C4-2B (cell line): ENCODE measurements at regions not wholly inside any gene's neighbourhood (a gene's known extent, or its start where the extent isn't known, plus 50 kb on each side); places are given as distances from the start of the nearest gene placed in this dataset.

Experiments used
- H3K27ac ChIP-seq: fragments of 450-650 bp; 2 replicates; pipeline ENCODE4 v1.5.1; 2017
- ZFX ChIP-seq: fragments of 450-650 bp; IDR thresholded peaks from 2 replicates; pipeline ENCODE4 v1.6.1; 2017
- TF ChIP-seq, protein P1 (sequence below): fragments of 450-650 bp; conservative IDR thresholded peaks from 2 replicates; pipeline ENCODE4 v1.5.1; 2017; ENCODE audit warnings: mild to moderate bottlenecking

- TF ChIP-seq, protein P1, sequence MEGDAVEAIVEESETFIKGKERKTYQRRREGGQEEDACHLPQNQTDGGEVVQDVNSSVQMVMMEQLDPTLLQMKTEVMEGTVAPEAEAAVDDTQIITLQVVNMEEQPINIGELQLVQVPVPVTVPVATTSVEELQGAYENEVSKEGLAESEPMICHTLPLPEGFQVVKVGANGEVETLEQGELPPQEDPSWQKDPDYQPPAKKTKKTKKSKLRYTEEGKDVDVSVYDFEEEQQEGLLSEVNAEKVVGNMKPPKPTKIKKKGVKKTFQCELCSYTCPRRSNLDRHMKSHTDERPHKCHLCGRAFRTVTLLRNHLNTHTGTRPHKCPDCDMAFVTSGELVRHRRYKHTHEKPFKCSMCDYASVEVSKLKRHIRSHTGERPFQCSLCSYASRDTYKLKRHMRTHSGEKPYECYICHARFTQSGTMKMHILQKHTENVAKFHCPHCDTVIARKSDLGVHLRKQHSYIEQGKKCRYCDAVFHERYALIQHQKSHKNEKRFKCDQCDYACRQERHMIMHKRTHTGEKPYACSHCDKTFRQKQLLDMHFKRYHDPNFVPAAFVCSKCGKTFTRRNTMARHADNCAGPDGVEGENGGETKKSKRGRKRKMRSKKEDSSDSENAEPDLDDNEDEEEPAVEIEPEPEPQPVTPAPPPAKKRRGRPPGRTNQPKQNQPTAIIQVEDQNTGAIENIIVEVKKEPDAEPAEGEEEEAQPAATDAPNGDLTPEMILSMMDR: no peak
- TF ChIP-seq ZFX: no peak
- H3K27ac ChIP-seq: no peak overlapping the region
These were observed 1034.4 kb upstream of the NR2F2 start for GRCh38 chr15:95295896-95296625.

DNA sequence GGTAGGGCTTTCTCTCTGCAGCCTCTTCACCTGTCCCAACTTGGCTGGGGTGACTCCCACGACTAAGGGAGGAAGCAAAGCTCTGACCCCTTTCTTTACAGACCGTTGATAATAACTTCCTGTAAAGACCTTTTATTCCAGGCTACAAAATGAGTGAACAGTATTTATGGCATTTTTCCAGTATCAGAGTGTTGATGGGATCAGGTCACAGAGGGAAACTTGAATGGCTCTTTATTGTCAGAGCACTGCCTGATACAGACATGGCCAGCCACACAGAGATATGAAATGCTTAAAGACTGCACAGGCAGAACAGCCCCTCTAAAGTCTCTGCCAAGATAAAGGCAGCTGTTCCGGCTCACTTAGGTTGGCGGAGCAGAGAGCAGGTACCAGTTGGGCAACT is 1033.9 kb upstream of the NR2F2 start:
- no peak overlapping the region for H3K27ac ChIP-seq
- TF ChIP-seq ZFX: no peak
- TF ChIP-seq, protein P1: no peak

DNA sequence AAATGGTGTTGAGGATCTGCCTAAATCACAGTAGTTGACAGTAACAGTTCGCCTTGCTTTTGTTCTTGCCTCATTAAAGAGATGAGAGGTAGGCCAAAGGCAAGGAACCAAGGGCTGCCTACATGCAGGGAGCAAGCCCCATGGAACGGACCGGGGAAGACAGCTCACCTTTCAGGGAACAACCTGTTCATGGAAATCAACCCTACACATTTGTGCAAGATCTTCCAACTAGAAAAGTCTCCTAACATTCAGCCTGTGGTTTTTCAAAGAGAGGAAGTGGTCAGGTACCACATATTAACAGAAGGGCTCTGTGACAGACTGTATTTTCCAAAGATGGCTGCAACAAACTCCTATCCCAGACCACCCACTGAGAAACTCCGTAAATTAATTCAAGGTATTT is 1031.8 kb upstream of the NR2F2 start:
- no peak overlapping the region for H3K27ac ChIP-seq
- TF ChIP-seq ZFX: no peak
- TF ChIP-seq, protein P1: no peak

- TF ChIP-seq, protein P1: no peak
- TF ChIP-seq ZFX: no peak
- H3K27ac ChIP-seq: no peak overlapping the region
These were observed 1029.5 kb upstream of the NR2F2 start for GRCh38 chr15:95300958-95301357.

- no peak overlapping the region for H3K27ac ChIP-seq
- TF ChIP-seq ZFX: no peak
- TF ChIP-seq, protein P1: no peak
These were observed 1028.3 kb upstream of the NR2F2 start for GRCh38 chr15:95302206-95302605.

GRCh38 chr15:95302809-95303208 is 1027.7 kb upstream of the NR2F2 start:
- no peak for TF ChIP-seq ZFX
- no peak overlapping the region for H3K27ac ChIP-seq

DNA sequence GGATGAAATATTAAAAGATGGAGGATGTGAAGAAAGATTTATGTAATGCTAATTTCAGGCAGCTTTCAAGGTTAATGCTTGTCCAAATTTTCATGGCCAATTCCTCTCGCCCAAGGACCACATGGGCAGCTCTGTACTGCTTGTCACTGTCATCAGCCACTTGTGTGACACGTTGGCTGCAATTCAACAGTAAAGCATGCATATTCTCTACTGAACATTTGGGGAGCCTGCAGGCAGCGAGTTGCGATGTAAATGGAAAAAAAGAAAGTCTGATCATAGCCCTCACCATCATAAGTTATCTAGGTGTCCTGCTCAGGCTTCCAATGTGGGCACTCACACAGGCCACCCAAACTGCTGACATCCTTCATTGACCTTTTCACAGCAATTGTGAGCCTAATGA is 1026.8 kb upstream of the NR2F2 start:
- no peak overlapping the region for H3K27ac ChIP-seq
- TF ChIP-seq, protein P1: no peak
- no peak for TF ChIP-seq ZFX

GRCh38 chr15:95304151-95304946 is 1026.2 kb upstream of the NR2F2 start:
- no peak overlapping the region for H3K27ac ChIP-seq
- TF ChIP-seq, protein P1: no peak
- TF ChIP-seq ZFX: no peak
